Tibial nerve (tissue), 4 donors: ENCODE measurements at regions not wholly inside any gene's neighbourhood (a gene's known extent, or its start where the extent isn't known, plus 50 kb on each side); places are given as distances from the start of the nearest gene placed in this dataset.

Experiments used
- DNase-seq, 2 donors: peaks; one replicate each; pipeline ENCODE4 v3.0.0-alpha.2; 2019; ENCODE audit warnings: low spot score in 2 of 2
- H3K27ac ChIP-seq, 4 donors: fragments of 200-600 bp; sonication (generic) in 3 of 4; one replicate each; pipeline ENCODE4 v1.5.1; 2017 to 2019; ENCODE audit warnings: mild to moderate bottlenecking in 1 of 4
- H3K27me3 ChIP-seq, 2 donors: fragments of 200-600 bp; sonication (generic) in 1 of 2; one replicate each; pipeline versions ENCODE4 v1.5.1 to v1.6.0; 2017 to 2019
- H3K36me3 ChIP-seq, 3 donors: fragments of 200-600 bp; sonication (generic); one replicate each; pipeline ENCODE4 v1.5.1; 2018 to 2019
- H3K4me1 ChIP-seq, 4 donors: fragments of 200-600 bp; sonication (generic) in 3 of 4; one replicate each; pipeline ENCODE4 v1.5.1; 2017 to 2019
- H3K4me3 ChIP-seq, 4 donors: fragments of 200-600 bp; sonication (generic) in 3 of 4; one replicate each; pipeline ENCODE4 v1.5.1; 2017 to 2019; ENCODE audit warnings: mild to moderate bottlenecking in 1 of 4, moderate library complexity in 1 of 4
- H3K9me3 ChIP-seq, 4 donors: fragments of 200-600 bp; sonication (generic) in 3 of 4; one replicate each; pipeline ENCODE4 v1.5.1; 2017 to 2019
- EP300 ChIP-seq, 2 donors: sonication (generic); formaldehyde crosslinking; IDR thresholded peaks; one replicate each; pipeline ENCODE4 v1.6.1; 2017; ENCODE audit warnings: antibody characterized with exemption in 2 of 2, mild to moderate bottlenecking in 1 of 2
- POLR2A ChIP-seq, 2 donors: fragments of 450-650 bp; IDR thresholded peaks; one replicate each; pipeline ENCODE4 v1.6.1; 2017; ENCODE audit warnings: antibody characterized with exemption in 2 of 2, mild to moderate bottlenecking in 2 of 2, moderate library complexity in 2 of 2
- WGBS, 2 donors: methylation state at CpG; one replicate each; pipeline ENCODE4 v1.1.5; 2018; 5-methylcytosine and 5-hydroxymethylcytosine counted together
- TF ChIP-seq, protein P1 (sequence below), 5 experiments: fragments of 200-600 bp in 3 of 5; fragments of 450-650 bp in 2 of 5; sonication (generic) in 3 of 5; IDR thresholded peaks; one replicate each; pipeline ENCODE4 v1.5.1; 2016 to 2019; ENCODE audit warnings: antibody characterized with exemption in 5 of 5, mild to moderate bottlenecking in 3 of 5, moderate library complexity in 2 of 5

DNA sequence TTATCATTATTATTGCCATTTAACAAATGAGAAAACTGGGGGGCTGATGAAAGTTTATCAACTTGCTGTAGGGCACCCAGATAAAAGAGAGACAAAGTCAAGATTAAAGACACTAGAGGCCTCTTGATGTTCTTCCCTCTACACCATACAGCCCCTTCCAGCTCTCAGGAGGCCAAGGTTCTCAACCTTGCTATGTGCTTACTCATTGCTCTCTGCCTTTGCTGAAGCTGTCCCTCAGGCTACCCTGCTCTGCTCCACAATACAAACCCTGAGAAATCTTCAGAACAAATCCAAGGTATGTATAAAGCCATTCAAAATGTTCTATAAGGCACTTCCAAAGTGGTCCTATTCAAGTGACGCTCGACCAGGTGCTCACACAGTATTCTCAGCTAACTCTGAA lies 329.9 kb upstream of the TNP1 start:
- no peaks in the 10 kb centered on the region for H3K27me3 ChIP-seq
- H3K36me3 ChIP-seq = no peaks in the 10 kb centered on the region
- H3K9me3 ChIP-seq = no peaks in the 10 kb centered on the region
- DNase-seq = no peak
- TF ChIP-seq POLR2A (IDR thresholded peaks at IDR 0.05) (no peak), EP300 (IDR thresholded peaks at IDR 0.05) (no peak)
- TF ChIP-seq, protein P1, sequence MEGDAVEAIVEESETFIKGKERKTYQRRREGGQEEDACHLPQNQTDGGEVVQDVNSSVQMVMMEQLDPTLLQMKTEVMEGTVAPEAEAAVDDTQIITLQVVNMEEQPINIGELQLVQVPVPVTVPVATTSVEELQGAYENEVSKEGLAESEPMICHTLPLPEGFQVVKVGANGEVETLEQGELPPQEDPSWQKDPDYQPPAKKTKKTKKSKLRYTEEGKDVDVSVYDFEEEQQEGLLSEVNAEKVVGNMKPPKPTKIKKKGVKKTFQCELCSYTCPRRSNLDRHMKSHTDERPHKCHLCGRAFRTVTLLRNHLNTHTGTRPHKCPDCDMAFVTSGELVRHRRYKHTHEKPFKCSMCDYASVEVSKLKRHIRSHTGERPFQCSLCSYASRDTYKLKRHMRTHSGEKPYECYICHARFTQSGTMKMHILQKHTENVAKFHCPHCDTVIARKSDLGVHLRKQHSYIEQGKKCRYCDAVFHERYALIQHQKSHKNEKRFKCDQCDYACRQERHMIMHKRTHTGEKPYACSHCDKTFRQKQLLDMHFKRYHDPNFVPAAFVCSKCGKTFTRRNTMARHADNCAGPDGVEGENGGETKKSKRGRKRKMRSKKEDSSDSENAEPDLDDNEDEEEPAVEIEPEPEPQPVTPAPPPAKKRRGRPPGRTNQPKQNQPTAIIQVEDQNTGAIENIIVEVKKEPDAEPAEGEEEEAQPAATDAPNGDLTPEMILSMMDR (IDR thresholded peaks at IDR 0.05) = no peak
- H3K27ac ChIP-seq = no peak overlapping the region
- no peak overlapping the region for H3K4me3 ChIP-seq
- WGBS, 2 donors = 93 to 98% methylated on average over 2 of the region's 2 CpGs
- H3K4me1 ChIP-seq = peaks cover 0 to 5% (median 0%) of the 10 kb centered on the region in 4 donors

DNA sequence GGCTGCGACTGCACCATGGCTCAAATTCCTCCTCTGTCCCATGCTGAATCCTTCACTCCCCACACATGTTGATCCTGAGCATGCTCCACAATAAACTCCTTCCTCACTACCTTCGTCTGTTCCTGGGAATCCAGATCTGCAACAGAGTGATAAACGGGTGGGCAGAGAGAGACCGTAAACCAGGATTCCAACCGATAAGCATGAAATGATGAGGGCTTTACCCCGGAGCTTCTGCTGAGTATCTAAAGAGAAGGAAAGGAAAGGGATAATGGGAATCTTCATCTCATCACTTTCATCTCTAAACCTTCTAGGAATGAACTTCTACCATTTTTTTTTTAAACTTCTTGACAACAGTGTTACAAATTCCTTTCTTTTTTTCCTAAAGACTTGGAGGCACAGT lies 329.3 kb upstream of the TNP1 start:
- TF ChIP-seq EP300 (IDR thresholded peaks at IDR 0.05) = no peak
- no peak for TF ChIP-seq POLR2A (IDR thresholded peaks at IDR 0.05)
- TF ChIP-seq, protein P1 (IDR thresholded peaks at IDR 0.05) = no peak
- H3K4me1 ChIP-seq = peaks cover 0 to 5% (median 0%) of the 10 kb centered on the region in 4 donors
- no peak overlapping the region for H3K4me3 ChIP-seq
- H3K9me3 ChIP-seq = no peaks in the 10 kb centered on the region
- H3K27me3 ChIP-seq = no peaks in the 10 kb centered on the region
- no peak overlapping the region for H3K27ac ChIP-seq
- 80 to 87% methylated on average over 6 of the region's 6 CpGs for WGBS, 2 donors
- DNase-seq = no peak
- no peaks in the 10 kb centered on the region for H3K36me3 ChIP-seq

DNA sequence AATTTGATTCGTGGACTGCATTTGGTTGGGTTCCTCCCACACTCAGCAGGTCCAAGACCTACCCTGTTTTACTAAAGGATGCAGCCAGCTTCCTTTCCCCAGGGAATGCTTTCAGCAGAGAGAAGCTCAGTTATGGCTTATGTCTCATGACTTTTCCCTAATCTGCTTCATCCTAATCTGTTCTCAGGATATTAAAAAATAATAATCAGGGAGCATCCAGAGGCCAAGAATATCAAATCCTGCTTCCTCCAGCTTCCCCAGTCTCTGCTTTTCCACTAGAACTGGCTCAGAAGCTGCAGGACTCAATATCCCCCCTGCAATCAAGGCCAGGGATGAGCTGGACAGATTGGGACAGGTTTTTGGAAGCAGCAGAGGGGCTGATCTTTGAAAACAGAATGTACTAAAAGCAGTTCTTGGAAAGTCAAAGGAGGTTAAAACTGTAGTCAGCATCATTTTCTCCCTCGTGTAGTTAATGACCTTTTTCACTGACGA lies 326.9 kb upstream of the TNP1 start:
- Histone ChIP-seq H3K9me3 (no peaks in the 10 kb centered on the region), H3K27ac (peak overlapping the region in 3 of 4 donors; percentile 23 to 70 (median 61)), H3K4me1 (peaks cover 0 to 20% (median 0%) of the 10 kb centered on the region in 4 donors), H3K27me3 (no peaks in the 10 kb centered on the region), H3K36me3 (no peaks in the 10 kb centered on the region), H3K4me3 (no peak overlapping the region)
- peak; percentile 57 to 88 for TF ChIP-seq EP300 (IDR thresholded peaks at IDR 0.05)
- no peak for TF ChIP-seq POLR2A (IDR thresholded peaks at IDR 0.05)
- TF ChIP-seq, protein P1 (IDR thresholded peaks at IDR 0.05) = no peak
- WGBS, 2 donors = 46 to 57% methylated on average over 3 of the region's 3 CpGs
- DNase-seq = peak in 1 of 2 donors; percentile 66

DNA sequence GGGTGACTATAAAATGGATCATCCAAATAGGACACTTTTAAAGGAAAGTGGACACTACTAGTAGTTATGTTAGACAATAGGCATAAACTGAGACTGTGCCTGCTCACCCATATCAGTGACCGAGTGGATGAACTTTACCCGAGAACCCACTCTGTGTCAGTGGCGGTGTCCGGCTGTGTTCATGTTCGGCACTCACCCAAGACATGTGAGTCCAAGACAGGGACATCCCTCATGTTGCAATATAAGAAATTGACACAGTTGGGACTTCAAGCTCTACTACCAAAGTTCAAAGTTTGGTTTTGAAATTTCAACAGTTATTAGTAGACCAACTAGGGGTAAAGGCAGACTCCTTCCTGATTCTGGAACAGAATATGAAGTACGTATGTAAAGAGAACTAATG lies 326.3 kb upstream of the TNP1 start:
- H3K4me3 ChIP-seq = no peak overlapping the region
- DNase-seq = peak in 1 of 2 donors; percentile 53

DNA sequence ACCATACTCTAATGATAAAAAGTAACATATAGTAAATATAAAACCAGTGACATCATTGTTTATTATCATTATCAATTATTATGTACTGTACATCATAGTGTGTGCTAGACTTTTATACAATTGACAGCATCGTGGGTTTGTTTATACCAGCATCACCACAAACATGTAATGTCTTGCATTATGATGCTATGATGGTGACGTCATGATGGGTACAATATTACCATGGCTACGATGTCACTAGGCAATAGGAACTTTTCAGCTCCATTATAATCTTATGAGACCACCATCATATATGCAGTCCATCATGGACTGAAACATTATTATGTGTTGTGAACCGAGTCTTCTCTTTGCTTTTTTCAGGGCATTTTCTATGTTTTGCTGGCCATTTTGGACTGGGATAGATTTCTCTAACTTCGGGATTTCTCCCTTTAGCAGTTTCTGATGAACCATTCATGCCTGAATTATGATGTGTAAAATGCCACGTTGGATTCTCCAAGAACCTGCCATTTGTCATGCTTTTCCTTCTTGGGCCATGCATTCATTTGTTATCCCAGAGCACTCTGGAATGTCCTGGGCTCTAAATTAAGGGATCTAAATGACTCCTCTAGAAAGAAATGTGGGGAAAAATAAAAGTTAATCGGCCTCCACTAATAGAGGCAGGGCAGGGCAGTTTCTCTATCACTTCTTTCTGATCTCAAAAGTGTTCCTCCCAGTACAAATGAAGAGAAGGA lies 325.6 kb upstream of the TNP1 start:
- no peaks in the 10 kb centered on the region for H3K9me3 ChIP-seq
- H3K4me1 ChIP-seq = peaks cover 0 to 20% (median 0%) of the 10 kb centered on the region in 4 donors
- WGBS, 2 donors = 84 to 91% methylated on average over 7 of the region's 7 CpGs
- H3K36me3 ChIP-seq = no peaks in the 10 kb centered on the region
- H3K4me3 ChIP-seq = no peak overlapping the region
- H3K27ac ChIP-seq = peak overlapping the region in 1 of 4 donors; percentile 70
- TF ChIP-seq, protein P1 (IDR thresholded peaks at IDR 0.05) = no peak
- no peak for TF ChIP-seq POLR2A (IDR thresholded peaks at IDR 0.05)
- no peak for TF ChIP-seq EP300 (IDR thresholded peaks at IDR 0.05)
- H3K27me3 ChIP-seq = no peaks in the 10 kb centered on the region
- no peak for DNase-seq

More for the DNA sequence above, 326.3 kb upstream of the TNP1 start:
- H3K4me1 ChIP-seq = peaks cover 0 to 20% (median 0%) of the 10 kb centered on the region in 4 donors
- 86 to 88% methylated on average over 6 of the region's 6 CpGs for WGBS, 2 donors
- no peaks in the 10 kb centered on the region for H3K9me3 ChIP-seq
- no peaks in the 10 kb centered on the region for H3K27me3 ChIP-seq
- peak overlapping the region in 3 of 4 donors; percentile 23 to 70 (median 61) for H3K27ac ChIP-seq
- peak in 1 of 2 donors; percentile 16 for TF ChIP-seq EP300 (IDR thresholded peaks at IDR 0.05)
- TF ChIP-seq POLR2A (IDR thresholded peaks at IDR 0.05) = no peak
- TF ChIP-seq, protein P1 (IDR thresholded peaks at IDR 0.05) = no peak
- no peaks in the 10 kb centered on the region for H3K36me3 ChIP-seq
